ENCODE measurements at regions not wholly inside any gene's neighbourhood (a gene's known extent, or its start where the extent isn't known, plus 50 kb on each side); places are given as distances from the start of the nearest gene placed in this dataset.

- Histone ChIP-seq H3K27me3 (ENCODE audit: insufficient read depth, low read length) (no peaks in the 10 kb centered on the region), H3K4me2 (ENCODE audit: insufficient read depth, low read length) (no peak overlapping the region), H3K4me1 (ENCODE audit: insufficient read depth, low read length) (no peaks in the 10 kb centered on the region), H3K79me2 (ENCODE audit: insufficient read depth, low read length) (no peaks in the 10 kb centered on the region), H4K20me1 (ENCODE audit: insufficient read depth, low read length) (no peaks in the 10 kb centered on the region), H3K4me3 (ENCODE audit: insufficient read depth, low read length) (no peak overlapping the region), H3K27ac (ENCODE audit: low read depth, low read length) (no peak overlapping the region), H2AFZ (ENCODE audit: low read length) (no peak overlapping the region), H3K36me3 (ENCODE audit: insufficient read depth, low read length) (no peaks in the 10 kb centered on the region), H3K9me3 (ENCODE audit: low read depth, low read length) (no peaks in the 10 kb centered on the region)
- TF ChIP-seq, protein P1, sequence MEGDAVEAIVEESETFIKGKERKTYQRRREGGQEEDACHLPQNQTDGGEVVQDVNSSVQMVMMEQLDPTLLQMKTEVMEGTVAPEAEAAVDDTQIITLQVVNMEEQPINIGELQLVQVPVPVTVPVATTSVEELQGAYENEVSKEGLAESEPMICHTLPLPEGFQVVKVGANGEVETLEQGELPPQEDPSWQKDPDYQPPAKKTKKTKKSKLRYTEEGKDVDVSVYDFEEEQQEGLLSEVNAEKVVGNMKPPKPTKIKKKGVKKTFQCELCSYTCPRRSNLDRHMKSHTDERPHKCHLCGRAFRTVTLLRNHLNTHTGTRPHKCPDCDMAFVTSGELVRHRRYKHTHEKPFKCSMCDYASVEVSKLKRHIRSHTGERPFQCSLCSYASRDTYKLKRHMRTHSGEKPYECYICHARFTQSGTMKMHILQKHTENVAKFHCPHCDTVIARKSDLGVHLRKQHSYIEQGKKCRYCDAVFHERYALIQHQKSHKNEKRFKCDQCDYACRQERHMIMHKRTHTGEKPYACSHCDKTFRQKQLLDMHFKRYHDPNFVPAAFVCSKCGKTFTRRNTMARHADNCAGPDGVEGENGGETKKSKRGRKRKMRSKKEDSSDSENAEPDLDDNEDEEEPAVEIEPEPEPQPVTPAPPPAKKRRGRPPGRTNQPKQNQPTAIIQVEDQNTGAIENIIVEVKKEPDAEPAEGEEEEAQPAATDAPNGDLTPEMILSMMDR (IDR thresholded peaks at IDR 0.05; ENCODE audit: extremely low read depth, low read depth, low read length), result no peak
- no peak for DNase-seq (ENCODE audit: insufficient read length, low spot score, missing footprints)
Observed at GRCh38 chr12:125216756-125217155, 151.5 kb downstream of the AACS start.

DNA sequence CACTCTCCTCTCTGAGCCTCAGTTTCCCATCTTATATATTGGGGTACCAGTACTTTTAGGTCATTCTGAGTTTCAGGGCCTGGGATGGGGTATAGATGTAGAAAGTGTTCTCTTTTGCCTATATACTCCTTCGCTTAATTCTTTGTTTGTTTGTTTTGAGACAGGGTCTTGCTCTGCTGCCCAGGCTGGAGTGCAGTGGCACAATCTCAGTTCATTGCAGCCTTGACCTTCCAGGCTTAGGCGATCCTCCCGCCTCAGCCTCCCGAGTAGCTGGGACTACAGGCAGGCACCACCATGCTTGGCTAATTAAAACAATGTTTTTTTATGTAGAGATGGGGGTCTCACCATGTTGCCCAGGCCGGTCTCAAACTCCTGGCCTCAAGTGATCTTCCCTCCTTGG lies 152.1 kb downstream of the AACS start:
- TF ChIP-seq, protein P1 (IDR thresholded peaks at IDR 0.05; ENCODE audit: extremely low read depth, low read depth, low read length), result no peak
- H2AFZ ChIP-seq (ENCODE audit: low read length), result no peak overlapping the region
- no peaks in the 10 kb centered on the region for H3K36me3 ChIP-seq (ENCODE audit: insufficient read depth, low read length)
- no peaks in the 10 kb centered on the region for H3K79me2 ChIP-seq (ENCODE audit: insufficient read depth, low read length)
- no peaks in the 10 kb centered on the region for H3K27me3 ChIP-seq (ENCODE audit: insufficient read depth, low read length)
- no peaks in the 10 kb centered on the region for H3K4me1 ChIP-seq (ENCODE audit: insufficient read depth, low read length)
- H3K4me2 ChIP-seq (ENCODE audit: insufficient read depth, low read length), result no peak overlapping the region
- no peaks in the 10 kb centered on the region for H3K9me3 ChIP-seq (ENCODE audit: low read depth, low read length)
- H4K20me1 ChIP-seq (ENCODE audit: insufficient read depth, low read length), result no peaks in the 10 kb centered on the region
- no peak overlapping the region for H3K4me3 ChIP-seq (ENCODE audit: insufficient read depth, low read length)
- DNase-seq (ENCODE audit: insufficient read length, low spot score, missing footprints), result no peak
- no peak overlapping the region for H3K27ac ChIP-seq (ENCODE audit: low read depth, low read length)

GRCh38 chr12:125218952-125219351 lies 153.7 kb downstream of the AACS start:
- no peak overlapping the region for H3K4me3 ChIP-seq (ENCODE audit: insufficient read depth, low read length)
- H3K4me2 ChIP-seq (ENCODE audit: insufficient read depth, low read length), result no peak overlapping the region
- TF ChIP-seq, protein P1 (IDR thresholded peaks at IDR 0.05; ENCODE audit: extremely low read depth, low read depth, low read length), result no peak
- H3K4me1 ChIP-seq (ENCODE audit: insufficient read depth, low read length), result no peaks in the 10 kb centered on the region
- no peak overlapping the region for H3K27ac ChIP-seq (ENCODE audit: low read depth, low read length)
- no peaks in the 10 kb centered on the region for H3K79me2 ChIP-seq (ENCODE audit: insufficient read depth, low read length)
- H4K20me1 ChIP-seq (ENCODE audit: insufficient read depth, low read length), result no peaks in the 10 kb centered on the region
- no peaks in the 10 kb centered on the region for H3K27me3 ChIP-seq (ENCODE audit: insufficient read depth, low read length)
- no peaks in the 10 kb centered on the region for H3K9me3 ChIP-seq (ENCODE audit: low read depth, low read length)
- DNase-seq (ENCODE audit: insufficient read length, low spot score, missing footprints), result no peak
- no peaks in the 10 kb centered on the region for H3K36me3 ChIP-seq (ENCODE audit: insufficient read depth, low read length)
- H2AFZ ChIP-seq (ENCODE audit: low read length), result no peak overlapping the region

GRCh38 chr12:125220404-125221273 lies 155.4 kb downstream of the AACS start:
- TF ChIP-seq, protein P1 (IDR thresholded peaks at IDR 0.05; ENCODE audit: extremely low read depth, low read depth, low read length), result no peak
- no peak overlapping the region for H3K4me3 ChIP-seq (ENCODE audit: insufficient read depth, low read length)
- DNase-seq (ENCODE audit: insufficient read length, low spot score, missing footprints), result no peak
- H3K79me2 ChIP-seq (ENCODE audit: insufficient read depth, low read length), result no peaks in the 10 kb centered on the region
- no peaks in the 10 kb centered on the region for H3K4me1 ChIP-seq (ENCODE audit: insufficient read depth, low read length)
- H3K36me3 ChIP-seq (ENCODE audit: insufficient read depth, low read length), result no peaks in the 10 kb centered on the region
- H3K9me3 ChIP-seq (ENCODE audit: low read depth, low read length), result no peaks in the 10 kb centered on the region
- H3K27me3 ChIP-seq (ENCODE audit: insufficient read depth, low read length), result no peaks in the 10 kb centered on the region
- H2AFZ ChIP-seq (ENCODE audit: low read length), result no peak overlapping the region
- no peaks in the 10 kb centered on the region for H4K20me1 ChIP-seq (ENCODE audit: insufficient read depth, low read length)
- H3K4me2 ChIP-seq (ENCODE audit: insufficient read depth, low read length), result no peak overlapping the region
- no peak overlapping the region for H3K27ac ChIP-seq (ENCODE audit: low read depth, low read length)
